ENCODE measurements at regions not wholly inside any gene's neighbourhood (a gene's known extent, or its start where the extent isn't known, plus 50 kb on each side); places are given as distances from the start of the nearest gene placed in this dataset.
A peak's percentile ranks its signal among the peaks of the same experiment; 100 is the strongest.

GRCh38 chr17:77375917-77376651 is 235.3 kb downstream of the SEC14L1 start (continued):
- no peak for TF ChIP-seq RFXANK (CRISPR knock-in tag; IDR thresholded peaks at IDR 0.05)
- TF ChIP-seq ZNF589 (CRISPR knock-in tag; conservative IDR thresholded peaks at IDR 0.05) = peak; percentile 20; the same call in 1 of the 2 replicates
- TF ChIP-seq ZFP36 (IDR thresholded peaks at IDR 0.05; ENCODE audit: borderline replicate concordance, low read depth, low read length, partially characterized antibody) = no peak
- TF ChIP-seq AHR (CRISPR knock-in tag; IDR thresholded peaks at IDR 0.05) = no peak
- TF ChIP-seq TCF7 (IDR thresholded peaks at IDR 0.05; ENCODE audit: low read depth) = no peak
- no peak for TF ChIP-seq ATF3 (CRISPR knock-in tag; IDR thresholded peaks at IDR 0.05)
- no peak for TF ChIP-seq FUBP1 (CRISPR knock-in tag; IDR thresholded peaks at IDR 0.05; ENCODE audit: borderline replicate concordance)
- no peak for TF ChIP-seq PBX2 (CRISPR knock-in tag; IDR thresholded peaks at IDR 0.05)
- TF ChIP-seq FOSL1 (CRISPR knock-in tag; IDR thresholded peaks at IDR 0.05; ENCODE audit: borderline replicate concordance) = no peak
- TF ChIP-seq KDM6A (CRISPR knock-in tag; IDR thresholded peaks at IDR 0.05; ENCODE audit: low read depth) = no peak
- TF ChIP-seq CENPBD1 (CRISPR knock-in tag; IDR thresholded peaks at IDR 0.05; ENCODE audit: borderline replicate concordance, low read depth) = no peak
- TF ChIP-seq ZNF264 (CRISPR knock-in tag; IDR thresholded peaks at IDR 0.05) = no peak
- no peak for TF ChIP-seq MTF2 (CRISPR knock-in tag; IDR thresholded peaks at IDR 0.05; ENCODE audit: borderline replicate concordance)
- no peak for TF ChIP-seq CSRNP1 (CRISPR knock-in tag; IDR thresholded peaks at IDR 0.05)
- no peak for TF ChIP-seq GPBP1L1 (CRISPR knock-in tag; IDR thresholded peaks at IDR 0.05)
- TF ChIP-seq SIX4 (CRISPR knock-in tag; IDR thresholded peaks at IDR 0.05) = no peak
- no peak for TF ChIP-seq NONO (IDR thresholded peaks at IDR 0.05)
- peak; percentile 36; the same call in 1 of the 2 replicates for TF ChIP-seq NONO (CRISPR knock-in tag; conservative IDR thresholded peaks at IDR 0.05)
- TF ChIP-seq ESRRA (CRISPR knock-in tag; IDR thresholded peaks at IDR 0.05; ENCODE audit: low read depth) = no peak
- no peak for TF ChIP-seq THAP11 (CRISPR knock-in tag; IDR thresholded peaks at IDR 0.05)
- no peak for TF ChIP-seq KLF11 (CRISPR knock-in tag; IDR thresholded peaks at IDR 0.05)
- no peak for TF ChIP-seq CCAR2 (optimal IDR thresholded peaks at IDR 0.05; ENCODE audit: low read depth, low read length)

Data from HepG2 (cell line).